HEK293 (cell line): ENCODE measurements at regions not wholly inside any gene's neighbourhood (a gene's known extent, or its start where the extent isn't known, plus 50 kb on each side); places are given as distances from the start of the nearest gene placed in this dataset.

Experiments
- CTCF ChIP-seq: fragments of 450-650 bp; formaldehyde crosslinking; IDR thresholded peaks from 2 replicates; pipeline ENCODE4 v1.5.1; 2016; ENCODE audit warnings: missing biosample characterization, missing genetic modification characterization
- PRDM1 ChIP-seq: fragments of 450-650 bp; formaldehyde crosslinking; IDR thresholded peaks from 2 replicates; pipeline ENCODE4; 2016; ENCODE audit warnings: missing biosample characterization, missing genetic modification characterization
- REST ChIP-seq: fragments of 450-650 bp; formaldehyde crosslinking; IDR thresholded peaks from 2 replicates; pipeline ENCODE4 v1.5.1; 2016; ENCODE audit warnings: missing biosample characterization, missing genetic modification characterization
- ZBTB21 ChIP-seq: fragments of 450-650 bp; formaldehyde crosslinking; IDR thresholded peaks from 2 replicates; pipeline ENCODE4 v1.5.1; 2017; ENCODE audit warnings: missing biosample characterization, missing genetic modification characterization
- ZFP3 ChIP-seq: fragments of 450-650 bp; formaldehyde crosslinking; IDR thresholded peaks from 2 replicates; pipeline ENCODE4 v1.5.1; 2016; ENCODE audit warnings: low read depth, missing biosample characterization, missing genetic modification characterization
- ZNF140 ChIP-seq: fragments of 450-650 bp; formaldehyde crosslinking; IDR thresholded peaks from 2 replicates; pipeline ENCODE4 v1.5.1; 2016; ENCODE audit warnings: missing biosample characterization, missing genetic modification characterization
- ZNF311 ChIP-seq: fragments of 450-650 bp; formaldehyde crosslinking; IDR thresholded peaks from 2 replicates; pipeline ENCODE4 v1.5.1; 2017; ENCODE audit warnings: missing biosample characterization, missing genetic modification characterization, borderline replicate concordance
- ZNF530 ChIP-seq: fragments of 450-650 bp; formaldehyde crosslinking; IDR thresholded peaks from 2 replicates; pipeline ENCODE4 v1.5.1; 2016; ENCODE audit warnings: low read depth, missing biosample characterization, missing genetic modification characterization
- ZNF571 ChIP-seq: fragments of 450-650 bp; formaldehyde crosslinking; IDR thresholded peaks from 2 replicates; pipeline ENCODE4 v1.5.0; 2017; ENCODE audit warnings: missing biosample characterization, missing genetic modification characterization
- ZNF621 ChIP-seq: fragments of 450-650 bp; formaldehyde crosslinking; IDR thresholded peaks from 2 replicates; pipeline ENCODE4 v1.5.1; 2017; ENCODE audit warnings: missing biosample characterization, missing genetic modification characterization
- ZNF658 ChIP-seq: fragments of 450-650 bp; formaldehyde crosslinking; IDR thresholded peaks from 2 replicates; pipeline ENCODE4; 2016; ENCODE audit warnings: missing biosample characterization, missing genetic modification characterization
- ZNF747 ChIP-seq: fragments of 450-650 bp; formaldehyde crosslinking; IDR thresholded peaks from 2 replicates; pipeline ENCODE4 v1.5.1; 2016; ENCODE audit warnings: missing biosample characterization, missing genetic modification characterization
- TF ChIP-seq, protein P1 (sequence below): IDR thresholded peaks from 2 replicates; pipeline ENCODE4 v1.6.1; 2011; ENCODE audit warnings: mild to moderate bottlenecking, low read depth, low read length, borderline replicate concordance

GRCh38 chr2:175726223-175726622 lies 275.8 kb downstream of the LNPK start:
- TF ChIP-seq CTCF (tag by site-specific recombination) (no peak), ZNF530 (tag by site-specific recombination) (no peak), ZFP3 (no peak), ZNF621 (no peak), ZNF747 (tag by site-specific recombination) (no peak), ZNF571 (tag by site-specific recombination) (no peak), ZBTB21 (tag by site-specific recombination) (no peak), PRDM1 (no peak), REST (no peak), ZNF658 (no peak), ZNF311 (tag by site-specific recombination) (no peak), ZNF140 (tag by site-specific recombination) (no peak)
- TF ChIP-seq, protein P1, sequence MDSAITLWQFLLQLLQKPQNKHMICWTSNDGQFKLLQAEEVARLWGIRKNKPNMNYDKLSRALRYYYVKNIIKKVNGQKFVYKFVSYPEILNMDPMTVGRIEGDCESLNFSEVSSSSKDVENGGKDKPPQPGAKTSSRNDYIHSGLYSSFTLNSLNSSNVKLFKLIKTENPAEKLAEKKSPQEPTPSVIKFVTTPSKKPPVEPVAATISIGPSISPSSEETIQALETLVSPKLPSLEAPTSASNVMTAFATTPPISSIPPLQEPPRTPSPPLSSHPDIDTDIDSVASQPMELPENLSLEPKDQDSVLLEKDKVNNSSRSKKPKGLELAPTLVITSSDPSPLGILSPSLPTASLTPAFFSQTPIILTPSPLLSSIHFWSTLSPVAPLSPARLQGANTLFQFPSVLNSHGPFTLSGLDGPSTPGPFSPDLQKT = no peak
